ENCODE measurements at regions not wholly inside any gene's neighbourhood (a gene's known extent, or its start where the extent isn't known, plus 50 kb on each side); places are given as distances from the start of the nearest gene placed in this dataset.
"Not testable (repeated sequence)": the region's sequence is repeated elsewhere in the genome, so short reads cannot be mapped to it uniquely, and the experiment has no call there.

DNA sequence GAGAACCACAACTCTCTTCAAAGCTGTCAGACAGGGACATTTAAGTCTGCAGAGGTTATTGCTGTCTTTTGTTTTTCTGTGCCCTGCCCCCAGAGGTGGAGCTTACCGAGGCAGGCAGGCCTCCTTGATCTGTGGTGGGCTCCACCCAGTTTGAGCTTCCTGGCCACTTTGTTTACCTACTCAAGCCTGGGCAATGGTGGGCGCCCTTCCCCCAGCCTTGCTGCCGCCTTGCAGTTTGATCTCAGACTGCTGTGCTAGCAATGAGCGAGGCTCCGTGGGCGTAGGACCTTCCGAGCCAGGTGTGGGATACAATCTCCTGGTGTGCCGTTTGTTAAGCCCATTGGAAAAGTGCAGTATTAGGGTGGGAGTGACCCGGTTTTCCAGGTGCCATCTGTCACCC lies 822.1 kb downstream of the KCNMA1 start:
- DNase-seq (ENCODE audit: low spot score): not testable (repeated sequence)

DNA sequence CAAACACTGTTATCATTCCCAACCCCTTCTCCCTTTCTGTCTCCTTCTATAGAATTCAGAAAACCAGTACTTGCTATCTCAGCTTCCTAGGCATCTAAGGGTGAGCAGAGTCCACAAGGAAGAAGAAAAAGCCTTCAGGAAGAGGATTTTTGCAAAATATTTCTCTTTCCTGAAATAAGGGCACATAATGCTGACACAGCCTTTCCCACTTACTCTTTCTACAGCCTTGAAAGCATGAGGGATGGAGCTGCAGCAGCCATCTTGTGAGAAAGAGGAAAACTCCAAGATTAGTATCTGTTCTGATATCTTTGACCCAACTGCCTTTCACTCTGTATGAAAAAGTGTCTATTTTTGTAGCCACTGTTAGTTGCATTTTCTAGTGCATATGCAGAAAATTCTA lies 826.2 kb downstream of the KCNMA1 start:
- DNase-seq (ENCODE audit: low spot score): no peak

DNA sequence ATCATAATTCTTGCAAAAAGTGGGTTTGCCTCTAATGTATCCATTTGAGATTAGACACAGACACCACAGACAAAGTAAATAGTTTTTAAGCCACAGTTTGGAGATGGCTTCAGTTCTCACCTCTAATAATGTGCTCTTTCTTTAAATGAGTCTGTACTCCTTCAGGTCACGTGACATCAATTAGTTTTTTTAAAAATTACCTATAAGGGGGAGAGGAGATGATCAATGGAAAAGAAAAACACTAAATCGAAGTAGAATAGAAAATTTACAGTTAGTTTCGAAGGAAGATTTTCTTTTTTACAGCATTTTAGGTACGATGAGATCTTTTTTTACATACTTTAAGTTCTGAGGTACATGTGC lies 849.2 kb downstream of the KCNMA1 start:
- DNase-seq (ENCODE audit: low spot score): no peak

DNA sequence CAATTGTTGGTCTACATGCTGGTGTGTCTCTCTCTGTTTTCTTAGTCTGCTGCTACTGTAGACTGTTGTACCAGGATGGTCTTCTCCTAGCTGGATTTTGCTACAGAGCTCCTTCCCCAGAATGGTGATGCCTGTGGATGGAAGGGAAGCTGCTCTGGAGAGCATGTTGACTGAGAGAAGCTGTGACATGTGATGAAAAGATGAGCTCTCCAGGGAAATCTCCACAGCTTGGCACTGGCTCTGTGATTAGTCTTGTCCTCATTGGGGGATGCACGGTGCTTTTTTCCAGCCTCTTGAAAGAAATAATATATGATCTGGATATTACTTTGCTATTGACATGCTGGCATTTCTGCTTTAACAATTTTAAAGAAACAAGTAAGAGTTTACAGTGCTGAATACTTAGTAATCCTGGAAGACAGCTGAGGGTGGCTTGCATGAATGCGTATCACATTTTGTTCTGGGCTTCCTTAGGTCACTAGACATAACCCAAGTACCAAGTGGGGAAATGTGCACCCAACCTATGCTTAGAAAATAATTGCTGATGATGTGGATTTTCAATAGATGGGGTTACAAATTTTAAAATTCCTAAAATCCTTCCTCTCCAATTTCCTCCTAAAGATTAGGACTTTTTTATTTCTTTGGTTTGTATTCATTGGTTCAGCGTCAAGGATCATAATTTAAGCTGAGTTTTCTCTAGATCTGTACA lies 849.7 kb downstream of the KCNMA1 start:
- no peak for DNase-seq (ENCODE audit: low spot score)

DNA sequence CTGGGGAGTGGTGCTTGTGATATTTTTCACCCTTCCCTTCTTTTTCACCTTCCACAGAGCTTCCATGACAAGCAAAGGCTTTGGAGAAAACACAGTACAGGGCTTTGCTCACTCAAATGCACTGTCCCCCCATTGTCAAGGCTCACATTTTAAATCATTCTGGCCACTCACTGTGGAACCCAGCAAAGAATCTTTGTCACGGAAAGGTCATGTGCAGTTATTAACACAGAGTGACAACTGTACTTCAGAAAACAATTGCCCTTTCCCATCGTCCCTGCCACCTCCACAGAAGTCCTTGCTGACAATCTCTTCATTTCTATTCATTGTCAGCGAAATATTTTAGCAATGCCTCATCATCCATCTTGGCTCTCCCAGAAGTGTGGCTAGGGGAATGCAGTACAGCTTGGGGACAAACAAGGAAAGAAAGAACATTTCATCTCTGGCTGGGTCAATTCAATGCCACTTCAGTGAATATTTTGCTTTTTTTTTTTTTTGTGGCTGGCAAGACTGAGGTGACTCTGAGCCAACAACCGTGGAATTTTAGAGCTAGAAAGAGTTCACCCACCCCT lies 851.0 kb downstream of the KCNMA1 start:
- DNase-seq (ENCODE audit: low spot score): no peak

DNA sequence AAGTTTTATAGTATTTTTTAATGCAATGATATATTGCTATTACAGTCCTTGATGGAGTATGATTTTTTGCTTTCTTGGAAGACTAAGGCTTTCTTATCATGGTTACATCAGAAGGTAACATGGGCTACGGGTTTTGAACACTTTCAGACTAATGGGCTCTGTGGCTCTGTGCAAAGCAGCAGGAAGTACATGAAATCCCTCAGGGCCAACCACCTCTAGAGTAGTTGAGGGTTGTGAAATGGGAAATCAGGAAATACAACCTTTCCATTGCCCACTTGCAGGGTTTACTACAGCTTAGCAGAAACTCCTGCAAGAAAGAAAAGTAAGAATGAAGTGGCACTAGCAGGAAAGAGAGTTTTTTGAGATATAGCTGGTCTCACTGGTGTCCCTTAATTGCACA lies 853.5 kb downstream of the KCNMA1 start:
- no peak for DNase-seq (ENCODE audit: low spot score)

DNA sequence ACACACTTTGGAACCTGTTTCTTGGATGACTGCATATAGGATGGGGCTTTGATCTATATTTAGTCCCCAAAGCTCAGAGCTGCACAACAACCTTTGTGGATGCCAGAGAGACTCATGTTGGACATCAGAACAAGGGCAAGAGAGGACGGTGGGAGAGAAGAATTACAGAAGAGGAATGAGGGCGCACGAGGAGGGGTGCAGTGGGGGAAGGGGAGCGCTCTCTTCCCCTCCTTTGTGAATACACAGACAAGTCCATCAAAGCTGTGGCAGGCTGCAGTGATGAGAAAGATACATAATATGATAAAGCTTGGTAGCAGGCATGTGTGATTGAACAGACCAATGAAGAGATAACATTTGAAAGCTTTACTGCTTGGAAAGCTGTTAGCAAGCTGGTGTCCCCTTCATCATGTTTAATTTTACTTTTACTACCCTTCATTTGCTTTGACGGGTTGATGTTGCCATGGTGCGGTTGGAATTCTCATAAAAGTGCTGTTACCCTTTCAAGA lies 857.8 kb downstream of the KCNMA1 start:
- DNase-seq (ENCODE audit: low spot score): no peak

DNA sequence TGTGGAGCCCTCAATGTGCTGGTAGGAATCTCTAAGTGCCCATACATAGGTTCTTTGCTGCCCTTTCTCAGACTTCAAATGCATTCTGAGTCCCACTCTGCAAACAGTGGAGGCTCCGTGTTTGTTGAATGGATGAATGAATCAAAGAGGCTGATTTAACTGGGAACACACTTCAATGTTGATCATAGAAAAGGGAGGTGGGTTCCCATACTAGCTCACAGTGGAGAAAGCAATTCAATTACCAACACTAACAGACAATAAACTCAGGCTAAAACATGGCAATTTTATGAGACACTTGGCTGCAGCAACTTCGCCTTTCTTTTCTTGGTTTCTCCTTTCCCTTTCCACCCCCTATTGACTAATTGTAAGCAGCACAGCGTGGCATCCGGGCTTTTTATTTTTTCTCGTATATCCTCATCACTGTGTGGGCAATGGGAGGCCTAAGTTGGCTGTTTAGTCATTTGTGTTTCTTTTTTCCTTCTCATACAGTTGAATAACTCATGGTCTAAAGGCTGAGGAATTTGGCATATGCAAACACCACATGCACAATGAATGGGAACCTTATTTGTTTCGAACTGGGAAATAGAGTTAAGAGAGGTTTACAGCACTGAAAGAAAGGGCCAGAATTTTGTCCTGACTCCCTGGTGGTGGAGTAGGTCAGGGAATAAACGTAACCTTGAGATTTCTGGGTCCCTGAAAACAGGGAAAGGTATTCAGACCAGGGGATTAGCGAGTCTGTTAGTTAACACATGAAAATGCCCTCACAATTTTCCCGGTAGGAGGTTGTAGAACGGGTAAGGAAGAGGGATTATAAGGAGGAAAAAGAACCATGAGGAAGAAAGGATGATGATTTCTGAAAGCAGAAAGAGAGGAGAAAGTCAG lies 858.5 kb downstream of the KCNMA1 start:
- no peak for DNase-seq (ENCODE audit: low spot score)

DNA sequence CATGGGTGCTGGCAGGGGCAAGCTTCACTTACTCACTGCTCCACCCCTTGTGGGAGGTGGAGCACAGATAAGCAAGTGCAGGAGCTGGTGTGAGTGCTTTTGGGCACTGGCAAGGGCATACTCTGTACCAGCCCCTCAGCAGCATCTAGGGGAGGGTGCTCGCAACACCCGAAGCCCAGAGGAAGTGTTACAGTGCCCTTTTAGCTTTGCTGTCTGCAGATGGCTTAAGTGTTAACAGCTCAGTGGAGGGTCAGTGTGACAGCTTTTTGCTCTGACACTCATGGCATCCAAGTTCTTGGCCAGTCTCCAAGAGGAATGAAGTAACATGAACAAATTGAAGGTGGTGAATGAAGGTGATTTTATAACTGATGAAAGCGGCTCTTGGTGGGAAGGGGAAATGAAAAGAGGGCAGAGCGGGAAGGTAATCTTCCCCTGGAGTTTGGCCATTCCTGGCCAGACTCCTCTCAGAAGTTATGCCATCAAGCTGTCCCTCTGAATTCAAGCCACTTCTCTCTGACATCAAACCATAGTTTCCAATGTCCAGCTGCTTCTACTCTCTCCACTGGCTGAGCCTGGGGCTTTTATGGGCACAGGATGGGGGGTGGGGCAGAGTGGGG lies 862.5 kb downstream of the KCNMA1 start:
- DNase-seq (ENCODE audit: low spot score): no peak

DNA sequence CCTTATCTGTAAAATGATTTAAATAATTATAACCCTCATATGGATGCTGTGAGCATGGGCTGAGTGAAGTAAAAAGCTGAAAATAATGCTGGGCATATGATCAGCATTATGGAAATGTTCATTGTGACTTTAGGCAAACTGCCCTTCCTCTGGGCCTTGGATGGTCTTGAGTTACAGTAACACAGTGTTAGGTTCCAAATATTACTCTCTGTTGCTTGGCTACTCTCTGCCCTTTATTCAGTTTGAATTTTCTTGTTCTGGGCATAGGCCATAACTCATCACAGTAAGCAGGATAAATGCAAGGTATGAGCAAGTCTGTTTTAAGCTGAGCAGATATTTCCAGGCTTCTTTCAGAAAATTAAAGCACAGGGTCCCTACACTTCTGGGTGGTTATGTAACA lies 868.0 kb downstream of the KCNMA1 start:
- DNase-seq (ENCODE audit: low spot score): no peak

DNA sequence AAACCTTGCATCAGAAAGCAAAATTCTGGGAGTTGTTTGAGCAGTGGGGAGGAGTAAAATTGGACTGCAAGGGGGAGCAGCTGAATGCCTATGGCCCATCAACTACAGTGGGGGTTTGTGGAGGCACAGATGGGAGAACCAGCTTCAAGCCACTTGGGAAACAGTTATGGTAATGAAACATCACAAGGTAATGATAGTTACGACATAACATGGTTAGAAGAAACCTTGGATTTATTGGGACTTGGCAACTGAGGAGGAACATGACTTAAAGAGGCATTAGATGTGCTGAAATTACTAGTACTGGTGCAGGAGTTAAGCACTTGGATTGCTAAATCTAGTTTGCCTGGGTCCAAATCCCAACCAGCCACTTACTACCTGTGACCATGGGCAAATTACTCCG lies 868.4 kb downstream of the KCNMA1 start:
- no peak for DNase-seq (ENCODE audit: low spot score)

DNA sequence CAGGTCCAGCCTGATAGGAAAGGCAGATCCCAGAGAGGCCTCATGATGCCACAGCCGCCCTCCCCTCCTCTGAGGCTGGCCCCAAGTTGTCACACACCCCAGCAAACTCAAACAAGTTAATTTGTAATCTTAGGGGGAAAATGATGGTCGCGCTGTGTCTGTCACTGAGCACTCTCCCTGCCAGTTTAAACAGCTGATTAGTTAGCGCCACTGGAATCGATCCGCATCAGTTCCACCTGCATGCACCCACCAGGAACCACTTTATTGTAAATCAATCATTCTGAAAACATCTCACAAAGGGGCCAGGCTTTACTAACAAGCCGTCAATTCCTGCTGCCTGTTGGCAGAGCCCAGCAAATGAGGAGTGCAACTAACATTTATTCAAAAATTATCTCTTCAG lies 870.9 kb downstream of the KCNMA1 start:
- DNase-seq (ENCODE audit: low spot score): no peak

DNA sequence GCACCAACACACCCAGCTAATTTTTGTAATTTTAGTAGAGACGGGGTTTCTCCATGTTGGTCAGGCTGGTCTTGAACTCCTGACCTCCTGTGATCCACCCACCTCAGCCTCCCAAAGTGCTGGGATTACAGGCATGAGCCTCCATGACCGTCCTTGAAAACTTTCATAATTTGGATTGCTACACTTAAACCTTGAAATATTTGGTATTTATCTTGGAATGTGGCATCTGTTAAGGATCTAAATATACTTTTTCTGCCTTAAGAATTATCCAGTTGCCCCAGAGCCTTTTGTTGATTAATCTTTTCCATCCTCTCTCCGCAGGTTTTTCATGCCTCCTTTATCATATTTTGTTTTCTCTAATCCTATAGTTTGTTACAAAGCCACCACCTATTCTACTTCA lies 872.7 kb downstream of the KCNMA1 start:
- not testable (repeated sequence) for DNase-seq (ENCODE audit: low spot score)

DNA sequence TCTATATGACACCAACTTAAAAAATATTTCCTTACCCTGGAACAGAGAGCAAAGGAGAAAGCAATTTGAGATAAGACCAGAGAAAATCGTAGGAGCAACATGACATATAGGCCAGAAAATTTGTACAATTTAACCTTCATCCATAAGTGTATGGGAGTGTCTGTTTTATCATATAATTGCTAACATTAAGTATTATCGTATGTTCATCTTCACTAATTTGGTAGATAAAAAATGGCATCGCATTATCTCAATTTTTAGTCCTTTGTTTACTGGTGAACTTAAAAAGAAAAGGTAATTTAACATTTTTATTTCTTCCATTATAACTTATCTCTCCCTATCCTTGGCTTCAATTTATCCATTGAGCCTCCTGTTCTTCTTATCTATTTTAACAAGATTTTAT lies 873.4 kb downstream of the KCNMA1 start:
- DNase-seq (ENCODE audit: low spot score): no peak

DNA sequence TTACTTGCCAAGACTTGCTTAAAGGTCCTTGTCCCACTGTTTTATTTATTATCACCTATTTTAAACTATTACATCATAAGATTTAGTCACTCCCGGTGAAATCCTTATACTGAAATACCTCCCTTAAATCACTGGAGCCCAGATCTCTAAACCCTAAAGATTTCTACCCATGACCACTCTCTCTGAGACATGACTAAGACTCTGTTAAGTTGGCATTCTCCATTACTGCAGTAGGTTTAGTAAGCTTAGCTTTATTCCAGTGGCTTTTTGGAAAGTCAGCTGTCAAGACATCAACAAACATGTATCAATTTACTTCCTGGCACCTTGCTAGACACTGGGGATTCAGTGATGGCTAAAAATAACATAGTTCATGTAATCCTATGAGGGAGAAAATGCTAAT lies 874.2 kb downstream of the KCNMA1 start:
- no peak for DNase-seq (ENCODE audit: low spot score)

DNA sequence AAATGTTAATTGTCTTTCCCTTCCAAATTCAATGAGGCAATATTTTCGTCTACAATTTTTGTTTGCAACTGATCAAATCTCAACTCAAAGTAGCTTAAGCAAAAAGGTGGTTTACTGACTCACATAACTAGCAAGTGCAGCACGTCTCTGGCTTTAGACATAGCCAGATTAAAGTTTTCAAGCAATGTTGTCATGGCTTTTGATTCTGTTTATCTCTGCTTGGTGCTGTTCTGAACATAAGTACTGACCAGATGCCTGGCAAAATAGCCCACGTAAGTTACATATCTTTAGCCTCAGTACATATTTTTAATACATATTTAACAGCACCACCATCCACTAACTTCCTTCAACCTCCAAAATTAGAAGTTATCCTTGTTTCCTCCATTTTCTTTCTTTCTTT lies 877.9 kb downstream of the KCNMA1 start:
- DNase-seq (ENCODE audit: low spot score): no peak

DNA sequence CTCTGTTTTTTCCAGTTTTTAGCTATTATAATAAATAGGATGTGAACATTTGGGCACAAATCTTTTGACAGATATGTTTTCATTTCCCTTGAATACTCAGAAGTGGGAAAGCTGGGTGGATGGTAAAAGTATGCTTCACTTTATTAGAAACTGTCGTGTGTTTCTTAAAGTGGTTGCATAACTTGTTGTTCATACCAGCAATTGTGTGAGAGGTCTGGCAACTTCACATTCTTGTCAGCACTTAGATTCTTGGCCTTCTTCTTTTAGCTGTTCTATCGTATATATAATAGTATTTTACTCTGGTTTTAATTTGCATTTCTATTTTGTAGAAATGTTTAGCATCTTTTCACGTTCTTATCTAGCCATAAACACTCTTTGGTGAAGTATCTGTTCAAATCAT lies 894.4 kb downstream of the KCNMA1 start:
- DNase-seq (ENCODE audit: low spot score): no peak

DNA sequence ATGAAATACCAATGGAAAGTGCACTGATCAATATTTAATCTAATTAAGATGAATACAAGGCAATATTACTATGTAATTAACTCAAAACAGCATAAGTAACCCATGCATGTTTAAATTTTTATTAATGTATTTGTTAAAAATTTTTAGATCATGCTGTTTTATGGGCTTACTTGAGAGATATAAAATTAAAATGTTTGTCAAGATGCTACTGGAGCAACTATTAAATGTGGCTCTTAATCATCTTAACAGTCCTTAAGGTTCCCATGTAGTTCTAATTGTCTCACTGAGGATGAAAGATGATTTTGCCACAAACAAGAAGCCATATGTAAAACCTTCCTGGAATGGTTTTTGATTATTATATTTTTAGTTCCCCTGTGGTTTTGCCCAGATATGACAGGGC lies 897.1 kb downstream of the KCNMA1 start:
- DNase-seq (ENCODE audit: low spot score): no peak

DNA sequence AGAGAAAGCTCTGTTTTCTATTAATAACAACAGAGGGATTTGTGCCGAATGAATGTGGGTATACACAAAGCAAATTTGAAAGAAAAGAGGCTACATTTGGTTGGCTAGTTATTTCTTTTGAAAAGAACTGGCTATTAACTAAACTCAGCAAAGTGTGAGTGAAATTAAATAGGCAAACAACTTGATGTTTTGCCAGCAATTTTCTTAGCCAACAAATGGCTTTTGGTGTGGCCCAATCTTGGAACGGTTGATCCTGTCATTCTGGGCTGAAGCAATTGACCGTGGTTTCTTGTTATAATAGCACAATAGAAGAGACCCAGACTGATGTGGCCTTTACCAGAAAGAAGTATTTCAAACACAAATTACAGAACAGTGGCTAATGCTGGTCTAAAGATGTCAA lies 898.6 kb downstream of the KCNMA1 start:
- DNase-seq (ENCODE audit: low spot score): no peak

DNA sequence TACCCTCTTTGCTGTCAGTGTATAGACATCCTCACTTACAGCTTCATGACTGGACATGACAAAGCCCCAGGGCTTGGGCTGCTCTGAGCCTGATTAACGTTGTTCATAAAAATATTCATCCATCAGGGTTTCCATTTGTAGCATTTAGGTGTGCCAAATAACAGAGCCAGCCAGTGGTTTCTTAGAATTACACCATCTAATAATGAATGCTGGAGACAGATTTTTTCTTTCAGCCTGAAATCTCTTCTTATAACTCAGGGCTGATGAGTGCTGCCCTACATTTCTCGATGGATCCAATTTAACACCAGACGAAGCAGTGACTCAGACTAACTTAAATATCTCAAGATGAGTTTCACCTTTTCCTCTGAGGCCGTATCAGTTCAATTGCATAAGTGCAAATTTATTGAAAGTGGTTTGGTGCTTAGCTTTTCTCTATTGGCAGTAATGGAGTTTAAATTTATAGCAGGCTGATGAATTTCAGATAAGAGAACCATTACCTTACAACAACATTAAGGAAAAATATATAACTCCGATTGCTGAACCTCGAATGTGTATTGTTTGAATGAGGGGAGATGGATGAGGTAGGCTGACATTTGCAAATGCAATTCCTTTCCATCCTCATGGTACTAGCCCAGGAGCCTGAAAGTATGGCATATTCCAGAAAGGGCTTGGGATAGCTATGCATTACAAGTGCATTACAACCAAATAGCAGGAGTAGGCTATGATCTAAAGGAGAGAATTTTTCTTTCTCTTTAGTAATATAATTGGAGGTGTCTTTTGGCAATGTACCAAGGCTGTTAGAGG lies 900.6 kb downstream of the KCNMA1 start:
- no peak for DNase-seq (ENCODE audit: low spot score)

DNA sequence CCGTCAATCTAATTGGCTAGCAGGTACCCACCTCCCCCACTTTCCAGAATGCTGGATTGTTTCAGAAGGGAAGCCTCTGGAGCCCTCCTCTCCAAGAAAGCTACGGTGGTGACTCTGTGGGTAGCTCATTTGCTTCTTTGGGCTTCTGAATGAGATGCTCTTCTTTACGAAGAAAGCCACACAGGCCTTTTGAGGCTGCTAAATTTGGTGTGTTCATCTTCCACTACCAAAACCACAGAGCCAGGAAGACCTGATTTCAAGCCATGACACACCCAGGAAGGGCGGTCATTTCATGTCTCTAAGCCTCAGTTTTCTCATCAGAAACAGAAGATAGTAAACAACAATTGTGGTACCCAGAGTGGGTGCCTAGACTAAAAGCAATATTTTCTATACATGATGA lies 901.2 kb downstream of the KCNMA1 start:
- DNase-seq (ENCODE audit: low spot score): no peak
